GM12878 (cell line): ENCODE measurements at regions not wholly inside any gene's neighbourhood (a gene's known extent, or its start where the extent isn't known, plus 50 kb on each side); places are given as distances from the start of the nearest gene placed in this dataset.

Source experiments
- ATAC-seq: fragments of 200-7000 bp; cut with Tn5 transposase; 3 replicates; pipeline ENCODE4 v1.9.1; 2020; ENCODE audit warnings: mild to moderate bottlenecking, moderate library complexity
- BruUV-seq: library from RNA; stranded (reverse); fragments of 400-500 nt; replicated peaks from 2 replicates; lab custom pipeline; 2021; lab: Mats Ljungman, UMichigan
- CTCF ChIA-PET: fragments of 300-600 bp; sonication (Branson Sonifier 250); formaldehyde crosslinking; extraction: SDS; loops from one replicate; lab custom pipeline; 2021; ENCODE audit warnings: inconsistent platforms; lab: Yijun Ruan, JAX
- POLR2A ChIA-PET: fragments of 350-600 bp; formaldehyde crosslinking; extraction: SDS; loops from one replicate; lab custom pipeline; 2021; ENCODE audit warnings: inconsistent platforms; lab: Charles Lee
- RAD21 ChIA-PET: fragments of 300-600 bp; sonication (Branson Sonifier 250); formaldehyde crosslinking; loops from one replicate; lab custom pipeline; 2023; ENCODE audit warnings: antibody characterized with exemption; ENCODE audit not compliant: unreplicated experiment; lab: Charles Lee
- SMC1A ChIA-PET: fragments of 300-600 bp; sonication (Branson Sonifier 250); formaldehyde crosslinking; loops from one replicate; lab custom pipeline; 2023; ENCODE audit not compliant: unreplicated experiment, uncharacterized antibody; lab: Charles Lee
- DNase-seq: peaks from one replicate; pipeline ENCODE4 v3.0.0-alpha.2; 2011; ENCODE audit warnings: low read depth, low spot score
- FAIRE-seq: peaks from 3 replicates; lab custom pipeline; 2011; peaks lifted over from hg19 to GRCh38; lab: Jason Lieb, UNC
- H2AFZ ChIP-seq: 2 replicates; pipeline ENCODE4 v1.6.0; 2011; ENCODE audit warnings: low read depth, low read length, control low read depth; ENCODE audit not compliant: control insufficient read depth
- H3K27ac ChIP-seq: 2 replicates; pipeline ENCODE4 v1.5.1; 2011; ENCODE audit warnings: control low read depth; ENCODE audit not compliant: control insufficient read depth, insufficient read depth
- H3K27me3 ChIP-seq, 2 experiments: replicated peaks in 1 of 2; 2 replicates each; pipeline versions ENCODE4 v1.6.0 to v1.6.1; 2011; ENCODE audit warnings: low read length in 1 of 2; ENCODE audit not compliant: control insufficient read depth in 2 of 2, insufficient read depth in 2 of 2
- H3K36me3 ChIP-seq, 2 experiments: 2 replicates each; pipeline ENCODE4 v1.5.1; 2011; ENCODE audit warnings: low read length in 1 of 2; ENCODE audit not compliant: control insufficient read depth in 2 of 2, insufficient read depth in 2 of 2
- H3K4me1 ChIP-seq: 2 replicates; pipeline ENCODE4 v1.6.1; 2011; ENCODE audit warnings: mild to moderate bottlenecking, low read length, moderate library complexity, mixed read lengths; ENCODE audit not compliant: control insufficient read depth, insufficient read depth
- H3K4me2 ChIP-seq: 2 replicates; pipeline ENCODE4 v1.6.0; 2011; ENCODE audit warnings: control low read depth; ENCODE audit not compliant: control insufficient read depth, insufficient read depth
- H3K4me3 ChIP-seq: fragments of 200-600 bp; sonication (generic); 2 replicates; pipeline ENCODE4 v1.5.1; 2016
- H3K79me2 ChIP-seq: 2 replicates; pipeline ENCODE4 v1.6.0; 2011; ENCODE audit warnings: low read length; ENCODE audit not compliant: control insufficient read depth, insufficient read depth
- H3K9ac ChIP-seq: 2 replicates; pipeline ENCODE4 v1.8.0; 2011; ENCODE audit warnings: low read length, control low read depth, mixed read lengths; ENCODE audit not compliant: control insufficient read depth, insufficient read depth
- H3K9me3 ChIP-seq: replicated peaks from 3 replicates; pipeline ENCODE4 v1.5.1; 2011; ENCODE audit warnings: mild to moderate bottlenecking, low read length; ENCODE audit not compliant: control insufficient read depth, insufficient read depth
- H4K20me1 ChIP-seq: 2 replicates; pipeline ENCODE4 v1.6.0; 2011; ENCODE audit not compliant: control insufficient read depth, insufficient read depth
- MEF2B ChIP-seq: fragments of 450-650 bp; IDR thresholded peaks from 2 replicates; pipeline ENCODE4 v1.6.1; 2018; ENCODE audit warnings: mild to moderate bottlenecking, moderate library complexity; ENCODE audit not compliant: partially characterized antibody, poor library complexity, severe bottlenecking
- SREBF1 ChIP-seq: IDR thresholded peaks from 2 replicates; pipeline ENCODE4 v1.6.1; 2012; ENCODE audit warnings: mild to moderate bottlenecking, low read length
- SREBF2 ChIP-seq: IDR thresholded peaks from 2 replicates; pipeline ENCODE4 v1.6.1; 2012; ENCODE audit warnings: mild to moderate bottlenecking, low read length
- ZBTB11 ChIP-seq: fragments of 450-650 bp; formaldehyde crosslinking; IDR thresholded peaks from 2 replicates; pipeline ENCODE4 v1.5.0; 2022; ENCODE audit warnings: mild to moderate bottlenecking, missing genetic modification characterization
- ZBTB4 ChIP-seq: fragments of 450-650 bp; formaldehyde crosslinking; IDR thresholded peaks from 2 replicates; pipeline ENCODE4 v1.4.0; 2022; ENCODE audit warnings: mild to moderate bottlenecking, moderate library complexity
- ZBTB40 ChIP-seq: fragments of 450-650 bp; IDR thresholded peaks from 2 replicates; pipeline ENCODE4 v1.6.1; 2016; ENCODE audit warnings: mild to moderate bottlenecking, moderate library complexity, borderline replicate concordance
- ZNF592 ChIP-seq: fragments of 450-650 bp; IDR thresholded peaks from 2 replicates; pipeline ENCODE4 v1.6.1; 2017; ENCODE audit warnings: mild to moderate bottlenecking, moderate library complexity
- WGBS: methylation state at CpG from one replicate; pipeline ENCODE4 v1.1.6; 2016; ENCODE audit warnings: low lambda C conversion rate; ENCODE audit not compliant: insufficient replicate concordance, insufficient coverage; ENCODE audit errors: missing lambda C conversion rate; 5-methylcytosine and 5-hydroxymethylcytosine counted together
- in situ Hi-C: fragments of 300-500 bp; cut with MboI; formaldehyde crosslinking; loops from 9 replicates; pipeline ENCODE4 v1.14.3; 2018; ENCODE audit warnings: mixed read lengths
- intact Hi-C: fragments of 100-400 bp; cut with micrococcal nuclease; formaldehyde crosslinking; loops from one replicate; pipeline ENCODE4 v1.14.2; 2022; ENCODE audit not compliant: unreplicated experiment

- no peak for TF ChIP-seq ZBTB40
- TF ChIP-seq, all 136 proteins: peak for 0
Observed at GRCh38 chr13:37475966-37476365, 122.6 kb downstream of the POSTN start (continued).

GRCh38 chr13:37475151-37475550, 123.4 kb downstream of the POSTN start:
- BruUV-seq = no TSS peak
- H4K20me1 ChIP-seq = no peaks in the 10 kb centered on the region
- no peaks in the 10 kb centered on the region for H3K79me2 ChIP-seq
- H3K27me3 ChIP-seq = no peaks in the 10 kb centered on the region
- ChIA-PET SMC1A (no interaction called here), RAD21 (interaction anchor here (0.6 kb wide), 1 partner anchor 223 kb away, joined by 3 read pairs; no protein-coding TSS in a partner anchor), CTCF (no interaction called here), POLR2A (no interaction called here)
- ATAC-seq (no peak), DNase-seq (no peak), FAIRE-seq (no peak)
- in situ Hi-C loops = no loop called here
- 32% methylated on average over 2 of the region's 2 CpGs for WGBS
- H2AFZ ChIP-seq = no peak overlapping the region
- H3K4me2 ChIP-seq = no peak overlapping the region
- no peaks in the 10 kb centered on the region for H3K36me3 ChIP-seq
- no peak overlapping the region for H3K27ac ChIP-seq
- H3K4me3 ChIP-seq = no peak overlapping the region
- no peaks in the 10 kb centered on the region for H3K4me1 ChIP-seq
- no peaks in the 10 kb centered on the region for H3K9me3 ChIP-seq
- no peak overlapping the region for H3K9ac ChIP-seq
- intact Hi-C loops = no loop called here
- TF ChIP-seq MEF2B (no peak), SREBF1 (no peak), ZNF592 (no peak), ZBTB4 (no peak), ZBTB11 (no peak), SREBF2 (no peak)
